Stimulated activated CD8-positive, alpha-beta memory T cell treated with anti-CD3 and anti-CD28 coated beads, Interleukin-4, amount 100 ng/mL, for 48 hours (primary cell): ENCODE measurements at regions not wholly inside any gene's neighbourhood (a gene's known extent, or its start where the extent isn't known, plus 50 kb on each side); places are given as distances from the start of the nearest gene placed in this dataset.

ENCODE experiments used
- DNase-seq: peaks from one replicate; pipeline ENCODE4 v3.0.0-alpha.2; 2020

DNA sequence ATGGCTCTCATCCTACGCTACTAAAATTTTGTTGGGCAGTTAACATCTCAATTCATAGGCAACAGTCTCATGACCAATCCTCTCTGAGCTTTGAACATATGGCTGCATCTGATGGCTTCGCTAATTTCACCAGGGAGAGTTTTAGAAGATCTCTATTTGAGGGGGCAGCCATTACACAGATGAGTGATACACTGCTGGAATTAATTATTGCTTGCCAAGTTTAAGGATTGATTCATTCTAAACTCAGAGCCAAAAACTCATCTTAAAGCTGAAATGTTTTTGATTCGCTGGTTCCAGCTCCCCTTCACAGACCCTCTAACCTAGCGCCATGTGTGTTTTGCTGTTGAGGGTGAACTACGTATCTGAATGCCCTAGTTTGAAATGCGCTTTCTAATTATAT lies 519.9 kb upstream of the WWC1 start:
- no peak for DNase-seq

DNA sequence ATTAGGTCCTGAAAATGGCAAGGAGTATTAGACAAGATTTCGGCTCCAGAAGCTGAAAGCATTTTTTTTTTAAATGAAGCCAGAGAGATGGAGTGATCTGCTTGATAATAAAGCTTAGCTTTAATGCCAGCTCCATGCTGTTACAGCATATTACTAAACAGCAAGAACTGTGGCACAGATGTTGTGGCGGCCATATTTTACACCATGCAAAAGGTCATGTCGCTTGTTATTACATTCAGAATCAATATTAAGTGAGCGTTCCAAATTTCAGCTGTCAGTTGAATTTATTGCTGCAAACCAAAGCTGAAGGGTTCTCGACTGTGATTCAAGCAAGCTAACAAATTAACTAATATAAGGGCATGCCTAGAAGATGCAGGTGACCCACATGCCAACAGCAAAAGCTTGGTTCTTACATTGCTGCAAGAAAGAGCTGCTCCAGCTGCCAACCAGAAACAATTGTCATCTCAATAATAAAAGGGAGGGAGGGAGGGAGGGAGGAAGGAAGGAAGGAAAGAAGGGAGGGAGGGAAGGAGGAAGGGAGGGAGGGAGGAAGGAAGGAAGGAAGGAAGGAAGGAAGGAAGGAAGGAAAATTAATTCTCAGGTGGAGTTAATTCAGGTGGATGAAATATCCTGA lies 517.7 kb upstream of the WWC1 start:
- no peak for DNase-seq

DNA sequence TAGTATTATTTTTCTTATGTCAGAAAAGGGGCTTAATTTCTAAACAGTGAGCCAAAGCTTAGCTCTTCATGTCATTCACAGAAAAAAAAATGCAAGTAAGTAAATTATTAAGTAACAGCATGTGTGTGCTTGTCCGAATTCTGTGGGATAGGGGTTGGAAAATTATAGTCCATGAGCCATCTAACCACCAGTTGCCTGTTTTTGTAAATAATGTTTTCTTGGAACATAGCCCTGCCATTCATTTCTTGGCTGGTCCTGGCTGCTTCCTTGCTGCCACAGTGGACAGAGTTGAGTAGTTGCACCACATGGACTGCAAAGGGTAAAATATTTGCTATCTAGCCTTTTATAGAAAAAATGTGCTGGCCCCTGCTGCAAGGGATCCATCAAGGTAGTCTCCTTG lies 513.7 kb upstream of the WWC1 start:
- no peak for DNase-seq

DNA sequence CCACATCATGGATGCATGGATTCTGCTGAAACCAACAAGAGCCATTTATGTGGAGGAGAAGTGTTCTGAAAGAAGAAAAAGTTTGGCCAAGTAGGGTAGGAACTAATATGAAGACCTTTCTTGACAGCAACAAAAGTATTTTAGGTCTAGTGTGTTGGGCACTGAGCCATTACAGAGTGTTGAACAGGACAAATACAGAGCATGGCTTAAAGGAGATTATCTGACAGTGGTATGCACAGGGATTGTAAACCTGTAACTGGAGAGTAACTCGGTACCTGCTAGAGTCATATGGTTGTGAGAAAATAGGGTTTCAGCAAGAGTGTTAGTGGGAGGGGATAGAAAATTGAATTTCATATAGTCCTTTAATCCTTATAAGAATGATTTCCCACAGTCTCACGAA lies 513.2 kb upstream of the WWC1 start:
- no peak for DNase-seq

DNA sequence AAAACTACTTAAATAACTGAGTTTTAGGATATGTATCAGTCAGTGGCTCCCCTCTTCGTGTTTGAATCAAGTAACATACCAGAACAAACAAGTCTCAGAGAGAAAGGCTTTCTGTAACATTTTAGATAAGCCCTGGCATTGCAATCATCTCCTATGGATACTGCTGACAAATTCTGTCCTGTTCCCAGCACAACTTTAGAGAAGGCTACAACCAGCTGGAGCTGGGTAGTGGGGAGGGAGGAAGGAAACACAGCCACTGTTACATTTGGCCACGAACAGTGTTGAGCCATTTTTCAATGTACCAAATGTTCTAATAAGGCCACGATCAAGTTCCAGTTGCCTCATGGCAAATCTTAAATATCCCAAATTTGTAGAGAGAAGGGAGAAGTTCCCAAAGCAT lies 511.8 kb upstream of the WWC1 start:
- no peak for DNase-seq

DNA sequence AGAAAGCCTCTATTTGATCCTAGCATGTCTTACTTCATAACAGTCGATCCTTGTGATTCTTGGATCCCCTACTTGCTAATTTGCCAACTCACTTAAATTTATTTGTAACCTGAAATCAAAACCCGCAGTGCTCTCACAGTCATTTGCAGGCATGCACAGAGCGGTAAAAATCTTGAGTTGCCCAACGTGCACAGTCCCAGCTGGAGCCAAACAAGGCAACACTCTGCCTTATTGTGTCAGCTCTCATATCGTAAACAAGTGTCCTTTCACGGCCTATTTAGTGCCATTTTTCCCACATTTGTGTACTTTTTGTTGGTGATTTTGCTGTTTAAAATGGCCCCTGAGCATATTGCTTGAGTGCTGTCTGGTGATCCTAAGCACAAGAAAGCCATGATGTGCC lies 511.3 kb upstream of the WWC1 start:
- no peak for DNase-seq

DNA sequence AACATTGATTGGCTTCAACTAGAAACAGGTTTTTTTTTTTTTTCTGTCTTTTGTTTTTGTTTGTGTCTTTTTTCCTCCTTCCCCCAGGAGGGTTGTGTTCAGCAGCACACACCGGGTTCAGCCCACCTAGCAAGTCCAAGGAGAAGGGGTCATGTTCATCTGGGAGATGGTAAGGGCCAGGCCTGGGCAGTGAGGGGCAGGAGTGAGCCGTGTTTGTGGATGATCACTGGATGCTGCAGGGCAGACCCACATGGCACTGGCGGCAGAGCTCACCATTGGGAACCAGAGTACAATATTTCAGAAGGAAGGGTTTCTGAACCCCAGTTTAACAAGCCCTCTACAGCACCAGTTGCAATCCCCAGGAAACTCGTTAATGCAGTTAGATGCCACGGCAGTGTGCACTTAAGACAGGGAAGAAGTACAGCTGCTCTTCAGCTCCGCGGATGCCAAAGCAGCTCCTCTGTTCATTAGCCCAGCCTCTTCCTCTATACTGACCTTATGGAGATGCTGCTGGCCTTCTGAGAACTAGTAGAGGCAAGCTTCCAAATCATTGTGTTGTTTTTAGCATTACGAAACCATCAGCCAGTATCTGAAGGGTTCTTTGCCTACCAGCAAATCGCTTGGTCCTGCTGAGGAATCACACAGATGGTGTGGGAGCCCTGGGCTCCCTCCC lies 508.2 kb upstream of the WWC1 start:
- no peak for DNase-seq

DNA sequence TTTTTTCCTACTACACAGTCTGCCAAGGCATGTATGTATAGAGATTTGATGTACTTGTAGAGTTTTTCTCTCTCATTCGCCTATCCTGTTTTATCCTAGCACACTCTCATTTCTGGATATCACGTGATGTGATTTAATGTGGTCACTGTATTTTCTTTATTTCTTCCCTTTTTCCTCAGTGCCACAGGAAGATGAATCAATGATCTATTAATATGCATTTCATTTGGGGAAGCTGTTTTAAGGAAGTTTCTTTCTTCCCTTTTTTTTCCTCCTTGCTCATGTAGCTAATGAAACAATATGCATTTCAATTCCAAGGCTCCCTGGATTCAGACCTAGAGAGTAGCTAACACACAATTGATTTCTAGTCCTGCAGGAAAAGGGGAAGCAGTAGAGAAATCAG lies 506.3 kb upstream of the WWC1 start:
- no peak for DNase-seq

DNA sequence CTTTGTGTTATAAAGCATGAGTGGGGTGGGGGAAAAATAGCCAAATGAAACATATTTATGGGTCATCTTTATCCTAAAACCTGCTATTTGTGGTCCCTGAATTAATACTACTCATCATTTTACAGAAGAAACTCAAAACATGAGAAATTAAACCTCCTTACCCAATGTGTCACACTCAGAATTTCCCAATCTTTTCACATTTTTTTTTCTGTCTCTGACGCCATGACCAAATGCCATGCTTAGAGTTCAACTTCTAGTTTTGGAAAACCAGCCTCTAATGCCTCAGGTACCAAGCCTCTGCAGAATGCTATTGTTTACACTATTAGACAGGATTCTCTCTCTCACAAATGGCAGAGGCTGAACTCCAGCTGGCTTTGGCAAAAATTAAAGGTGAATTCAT lies 505.5 kb upstream of the WWC1 start:
- no peak for DNase-seq

DNA sequence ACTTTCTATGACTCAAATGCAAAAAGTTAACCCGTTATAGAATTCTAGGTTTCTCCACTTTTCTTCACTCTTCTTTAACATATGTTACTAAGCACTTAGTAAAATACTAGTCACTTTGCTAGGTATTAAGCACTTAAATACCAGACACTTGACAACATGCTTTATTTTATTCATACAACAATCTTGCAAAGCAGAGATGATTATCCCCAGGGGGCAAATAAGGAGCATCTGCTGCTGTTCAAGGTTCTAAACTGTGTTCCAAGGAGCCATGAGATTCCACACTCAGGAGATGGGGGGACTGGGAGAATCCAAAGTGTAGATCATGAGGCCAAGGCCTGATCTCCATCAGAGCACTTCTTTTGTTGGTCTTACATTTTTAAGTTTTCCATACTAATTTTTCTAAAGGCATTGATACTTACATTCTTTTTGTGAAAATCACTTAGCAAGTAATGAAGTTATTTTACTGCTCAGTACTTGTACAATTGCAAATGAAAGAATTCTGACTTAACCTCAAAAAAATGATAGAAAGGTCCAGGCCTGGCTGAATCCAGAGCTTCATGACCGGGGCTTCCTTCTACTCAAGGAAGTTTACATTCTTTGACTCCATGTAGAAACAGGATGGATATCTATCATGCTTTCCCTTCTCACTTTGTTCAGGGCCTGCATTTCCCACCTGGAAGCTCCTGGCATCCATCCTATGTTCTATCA lies 504.4 kb upstream of the WWC1 start:
- DNase-seq = no peak

DNA sequence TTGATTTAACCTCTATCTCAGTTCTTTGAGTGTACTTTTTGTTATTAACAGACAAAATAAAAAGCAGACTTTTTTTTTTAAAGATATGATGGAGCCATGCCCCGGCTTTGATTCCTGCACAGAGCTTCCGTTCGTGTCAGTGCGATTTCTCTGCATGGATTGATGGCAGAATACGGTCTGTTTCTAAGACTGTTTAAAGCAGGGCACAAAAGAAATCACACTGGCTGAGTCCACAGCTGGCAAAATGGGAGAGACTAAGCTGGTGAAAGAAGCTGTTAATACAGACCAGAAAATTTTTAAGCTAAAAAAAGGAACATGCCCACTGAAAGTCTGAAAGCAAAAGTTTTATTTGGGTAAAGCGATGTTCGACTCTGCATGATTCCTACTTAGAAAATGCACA lies 501.4 kb upstream of the WWC1 start:
- DNase-seq = no peak

DNA sequence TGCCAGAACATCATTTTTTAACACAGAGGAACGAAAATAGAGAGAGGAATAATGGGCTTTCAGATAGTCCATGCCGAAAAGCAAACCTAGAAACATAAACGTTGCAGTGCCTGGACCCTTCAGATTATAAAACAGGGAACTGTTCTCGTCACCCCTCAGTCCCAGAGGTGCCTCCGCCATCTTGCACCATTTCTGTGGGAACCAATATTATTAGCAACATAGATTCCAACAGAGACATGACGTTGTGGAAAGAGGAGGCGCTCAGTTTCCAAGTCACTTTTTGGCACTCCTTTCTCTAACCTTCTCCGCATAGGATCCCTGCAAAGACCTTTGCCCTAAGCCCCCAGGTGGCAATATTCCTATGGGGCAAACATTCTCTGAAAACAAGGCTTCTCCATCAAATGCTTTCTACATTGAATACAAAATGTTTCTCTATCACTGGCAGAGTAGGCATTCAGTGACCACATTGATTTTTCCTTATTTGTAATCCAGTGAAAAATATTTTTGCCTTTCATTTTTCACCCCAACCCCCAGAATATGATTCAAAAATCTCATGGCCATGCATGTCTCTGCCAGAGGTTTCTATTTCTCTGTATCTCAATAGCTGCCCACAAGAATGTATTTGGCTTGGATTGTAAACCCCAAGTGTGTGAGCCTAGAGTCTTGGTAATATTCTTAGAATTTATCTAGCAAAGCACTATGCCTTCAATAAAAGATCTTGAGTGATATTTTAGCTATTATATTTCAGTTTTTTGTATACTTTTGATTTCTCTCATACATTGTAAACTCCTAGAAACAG lies 500.8 kb upstream of the WWC1 start:
- DNase-seq = no peak

DNA sequence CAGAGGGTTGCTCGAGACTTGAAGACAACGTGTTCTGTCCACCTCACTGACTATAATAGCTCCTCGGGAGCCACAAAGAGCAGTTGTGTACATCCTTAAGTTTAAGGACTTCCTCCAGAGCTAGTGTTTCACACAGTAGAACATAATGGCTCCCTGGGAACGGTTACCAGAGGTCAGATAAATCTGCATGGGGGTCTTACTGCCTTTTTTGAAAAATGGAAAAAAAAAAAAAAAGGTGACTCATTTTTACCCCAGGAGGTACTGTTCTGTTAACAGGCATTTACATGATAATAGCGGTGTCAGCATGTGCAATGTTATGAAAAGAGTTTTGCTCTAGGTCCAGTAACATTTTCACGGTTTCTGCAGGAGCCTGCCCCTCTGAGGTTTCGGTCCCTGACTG lies 498.9 kb upstream of the WWC1 start:
- DNase-seq = no peak

DNA sequence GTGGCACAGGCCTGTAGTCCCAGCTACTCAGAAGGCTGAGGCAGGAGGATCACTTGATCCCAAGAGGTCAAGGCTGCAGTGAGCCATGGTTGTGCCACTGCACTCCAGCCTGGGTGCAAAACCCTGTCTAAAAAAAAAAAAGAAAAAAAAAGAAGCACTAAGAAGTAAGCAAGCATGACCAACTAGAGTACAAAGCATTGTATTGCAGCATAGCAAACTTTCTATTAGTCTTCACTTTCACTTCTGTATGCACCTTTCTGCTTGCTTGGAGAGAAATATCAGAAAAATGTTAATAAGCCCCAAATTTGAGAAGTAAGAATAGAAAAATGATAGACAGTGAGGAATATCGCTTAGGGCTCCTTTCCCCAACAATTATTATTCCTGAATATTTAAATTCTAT lies 497.7 kb upstream of the WWC1 start:
- DNase-seq = no peak

DNA sequence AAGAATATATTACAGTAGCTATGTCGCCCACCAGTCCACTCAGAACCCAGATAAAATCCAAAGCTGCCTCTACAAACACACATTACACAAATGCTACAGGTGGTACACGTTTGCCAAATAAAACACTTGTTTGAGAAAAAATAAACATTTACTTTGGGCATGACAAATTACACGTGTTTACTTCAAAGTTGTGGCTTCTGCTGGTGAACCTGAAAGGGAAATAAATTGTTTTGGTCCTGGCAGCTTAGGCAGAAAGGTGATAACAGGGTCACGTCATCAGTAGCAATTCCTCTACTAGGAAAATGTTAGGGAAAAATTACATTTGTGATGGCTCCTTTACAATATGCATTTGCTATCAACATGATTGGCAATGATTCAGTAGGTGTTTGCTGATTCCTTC lies 497.3 kb upstream of the WWC1 start:
- no peak for DNase-seq

DNA sequence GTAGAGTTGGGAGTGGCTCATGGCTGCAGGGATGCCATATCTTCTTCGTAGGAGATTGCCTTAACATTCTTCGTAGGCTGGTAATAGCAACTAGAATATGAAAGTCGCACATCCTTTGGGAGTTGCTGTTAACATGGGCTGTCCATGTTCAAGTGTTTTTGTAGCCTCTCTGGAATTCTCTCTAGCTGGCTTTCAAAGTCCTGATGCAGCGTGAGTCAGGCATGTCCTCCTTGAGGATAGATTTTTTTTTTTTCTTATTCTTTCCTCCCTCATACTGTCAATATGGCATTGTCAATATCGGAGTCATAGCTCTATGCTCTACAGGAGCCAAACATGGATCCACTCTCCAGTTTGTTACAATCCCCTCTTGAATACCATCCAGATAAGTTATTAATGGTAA lies 494.8 kb upstream of the WWC1 start:
- DNase-seq = no peak

DNA sequence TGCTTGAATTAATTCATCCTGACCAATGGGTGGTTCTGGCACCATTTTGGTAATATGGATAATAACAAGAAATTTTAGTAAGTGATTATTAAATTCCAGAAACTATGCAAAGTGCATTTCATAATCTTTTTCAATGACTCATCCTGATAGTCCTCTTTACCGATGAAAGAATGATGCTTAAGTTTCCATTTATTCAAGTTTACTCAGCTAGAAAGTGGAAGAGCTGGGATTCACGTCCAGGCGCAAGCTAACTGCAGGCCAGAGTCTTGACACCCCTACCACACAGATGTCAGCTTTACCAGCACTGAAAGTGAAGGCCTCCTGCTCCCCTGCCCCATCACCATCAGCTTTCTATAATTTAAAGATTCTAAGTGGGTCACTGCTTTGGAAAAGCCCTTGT lies 493.5 kb upstream of the WWC1 start:
- DNase-seq = no peak

DNA sequence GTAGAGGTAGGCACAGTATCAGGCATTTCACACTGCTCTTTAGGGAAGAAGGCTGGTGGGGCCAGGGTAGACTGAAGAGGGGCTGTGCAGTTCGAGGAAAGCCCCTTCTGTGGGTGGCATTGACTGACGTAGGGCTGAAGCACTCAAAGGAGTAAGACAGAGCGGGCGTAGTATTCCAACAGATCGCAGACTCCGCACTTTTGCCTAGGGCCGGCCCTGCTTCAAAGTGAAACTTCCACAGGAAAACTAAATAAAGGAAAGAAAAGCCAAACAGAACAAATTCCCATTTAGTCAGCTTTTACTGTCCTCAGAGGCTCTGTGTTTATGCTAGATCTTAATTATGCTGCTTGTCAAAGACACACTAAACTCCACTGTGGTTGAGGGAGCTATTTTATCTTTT lies 493.0 kb upstream of the WWC1 start:
- DNase-seq = no peak

DNA sequence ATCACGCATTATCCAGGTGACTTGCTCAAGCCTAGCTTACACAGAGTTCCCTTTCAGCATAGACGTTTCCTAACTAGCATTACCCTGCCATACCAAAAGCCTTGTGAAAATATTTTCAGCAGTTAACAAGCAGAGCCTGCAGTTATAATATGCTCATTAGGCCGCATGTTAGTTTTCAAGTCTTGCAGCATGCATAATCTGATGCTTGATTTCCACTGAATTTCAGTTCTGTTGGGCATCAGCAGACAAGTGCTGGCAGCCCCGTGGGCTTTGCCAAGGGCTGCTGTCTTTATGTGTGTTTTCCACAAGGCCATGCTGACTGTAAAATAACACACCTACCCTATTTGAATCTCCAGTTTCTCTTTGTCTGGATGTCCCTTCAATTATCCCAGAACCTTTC lies 491.0 kb upstream of the WWC1 start:
- DNase-seq = no peak

DNA sequence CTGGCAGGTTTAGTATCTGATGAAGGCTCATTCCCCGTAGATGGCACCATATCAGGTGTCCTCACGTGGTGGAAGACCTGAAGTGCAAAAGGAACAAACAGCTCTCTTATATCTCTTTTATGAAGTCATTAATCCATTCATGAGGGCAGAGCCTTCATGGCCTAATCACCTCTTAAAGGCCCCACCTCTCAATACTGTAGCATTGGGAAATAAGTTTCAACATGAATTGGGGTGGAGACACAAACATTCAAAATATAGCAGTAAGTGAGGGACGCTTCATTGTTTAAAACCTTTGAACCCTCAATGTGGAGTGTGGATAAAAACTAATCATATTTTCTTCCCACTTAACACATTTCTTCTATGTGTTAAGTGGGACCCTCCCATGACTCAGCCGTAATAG lies 489.4 kb upstream of the WWC1 start:
- no peak for DNase-seq

DNA sequence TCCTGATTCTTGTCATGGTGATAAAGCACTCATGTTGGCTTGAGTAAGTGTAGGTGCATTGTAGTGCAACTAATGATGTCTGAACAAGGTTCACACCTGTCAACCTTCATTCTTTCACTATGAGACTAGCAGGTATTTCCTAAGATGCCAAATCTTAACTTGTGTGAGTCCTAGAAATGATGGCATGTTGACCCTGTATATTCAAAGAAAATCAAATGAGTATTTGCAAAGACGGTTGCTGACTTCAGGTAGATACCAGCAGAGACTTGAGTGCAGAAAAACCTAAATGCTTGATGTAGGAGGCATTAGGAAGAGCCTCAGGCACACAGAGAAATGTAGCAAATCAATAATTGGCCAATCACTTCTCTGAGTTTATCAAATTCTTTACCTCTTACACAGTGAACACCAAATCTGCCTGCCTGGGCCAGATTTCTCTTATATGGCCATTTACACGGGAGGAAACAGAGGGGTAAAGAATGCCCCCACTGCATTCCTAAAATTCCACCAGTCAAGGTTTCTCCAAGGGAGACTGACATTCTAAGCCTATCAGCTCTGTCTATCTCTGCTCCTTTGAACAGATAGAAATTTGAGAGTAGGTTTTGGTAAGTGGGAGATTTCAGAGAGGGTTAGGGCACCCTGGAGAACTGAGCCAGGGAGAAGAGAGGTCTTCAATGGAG lies 488.6 kb upstream of the WWC1 start:
- DNase-seq = no peak

DNA sequence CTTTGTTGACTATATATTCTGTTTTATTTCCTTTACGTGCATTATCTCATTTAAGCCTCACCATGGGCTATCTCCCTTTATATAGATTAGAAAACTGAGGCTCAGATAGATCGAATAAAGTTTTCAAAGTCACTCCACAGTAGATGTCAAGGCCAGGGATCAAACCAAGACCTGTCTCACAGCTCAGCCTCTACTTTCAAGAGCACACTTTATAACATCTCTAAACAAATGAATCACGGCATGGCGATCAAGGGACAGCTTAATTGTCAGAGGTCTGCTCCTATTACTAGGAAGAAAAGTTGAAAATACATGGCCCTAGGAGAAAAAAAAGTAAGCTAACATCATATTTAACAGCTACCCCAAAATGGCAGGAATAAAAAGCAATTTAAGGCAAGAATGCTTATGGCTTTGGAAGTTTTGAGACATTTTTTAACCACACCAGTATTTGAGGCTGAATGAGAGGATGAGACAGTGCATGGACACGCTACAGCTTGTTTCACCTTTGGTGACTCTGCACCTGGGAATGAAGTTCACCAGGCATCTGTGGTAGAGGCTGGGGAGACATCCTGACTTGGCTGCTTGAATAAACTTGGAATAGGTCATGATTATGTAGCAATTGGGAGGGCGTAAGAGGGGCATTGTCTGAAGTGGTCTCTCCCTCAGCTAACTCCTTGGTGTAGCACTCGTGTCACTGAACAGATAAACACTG lies 486.8 kb upstream of the WWC1 start:
- DNase-seq = no peak

DNA sequence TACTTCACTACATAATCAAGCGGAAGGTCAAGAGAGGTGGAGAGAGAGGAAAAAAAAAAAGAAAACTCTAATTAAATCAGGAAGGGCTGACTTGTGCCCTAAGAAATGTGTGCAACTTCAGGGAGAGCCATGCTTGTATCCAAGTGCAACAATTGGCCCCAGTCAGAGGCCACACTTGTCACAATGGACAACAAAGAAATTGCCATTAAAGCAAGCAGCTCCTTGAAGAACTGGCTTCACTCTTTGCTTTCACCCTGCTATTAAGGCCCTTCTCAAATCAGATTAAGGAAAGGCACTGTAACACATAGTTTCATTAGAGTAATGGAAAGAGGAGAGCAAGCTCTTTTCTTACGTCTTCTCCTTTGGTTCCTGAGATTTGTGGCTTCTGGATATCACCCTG lies 480.9 kb upstream of the WWC1 start:
- no peak for DNase-seq
